Pancreas (tissue), 10 donors: ENCODE measurements at regions not wholly inside any gene's neighbourhood (a gene's known extent, or its start where the extent isn't known, plus 50 kb on each side); places are given as distances from the start of the nearest gene placed in this dataset.

Experiments
- ATAC-seq, 4 donors: fragments of 200-7000 bp; cut with Tn5 transposase; one replicate each; pipeline versions ENCODE4 v1.8.0 to v1.9.1; 2020; ENCODE audit warnings: mild to moderate bottlenecking in 4 of 4, moderate library complexity in 4 of 4
- DNase-seq, 6 donors: peaks; one replicate each; pipeline ENCODE4 v3.0.0-alpha.2; 2020
- FAIRE-seq: peaks from 2 replicates; lab custom pipeline; 2012; peaks lifted over from hg19 to GRCh38; lab: Jason Lieb, UNC
- H3K27ac ChIP-seq, 4 donors: fragments of 200-600 bp; sonication (generic); 1 replicate in 3 of 4; 2 replicates in 1 of 4; pipeline versions ENCODE4 v1.5.0 to v1.8.0; 2020
- H3K27me3 ChIP-seq, 4 donors: fragments of 200-600 bp; one replicate each; pipeline ENCODE4 v1.8.0; 2021
- H3K36me3 ChIP-seq, 3 donors: fragments of 200-600 bp; sonication (generic) in 1 of 3; one replicate each; pipeline versions ENCODE4 v1.5.0 to v1.8.0; 2020 to 2021
- H3K4me1 ChIP-seq, 3 donors: fragments of 200-600 bp; one replicate each; pipeline ENCODE4 v1.8.0; 2021
- H3K4me3 ChIP-seq, 4 donors: fragments of 200-600 bp; sonication (generic) in 2 of 4; one replicate each; pipeline versions ENCODE4 v1.5.0 to v1.8.0; 2020 to 2021
- H3K9me3 ChIP-seq, 4 donors: fragments of 200-600 bp; one replicate each; pipeline ENCODE4 v1.8.0; 2021
- WGBS, 2 donors: extraction: QIAGEN DNeasy Blood & Tissue Kit; methylation state at CpG; one replicate each; pipeline ENCODE4 v1.1.7; 2013; 5-methylcytosine and 5-hydroxymethylcytosine counted together
- intact Hi-C, 3 donors: fragments of 100-400 bp; cut with DNase I; formaldehyde crosslinking; loops; one replicate each; pipeline versions ENCODE4 v1.11.1 to v1.14.2; 2022
- TF ChIP-seq, protein P1 (sequence below), 4 donors: fragments of 200-600 bp; sonication (generic) in 3 of 4; IDR thresholded peaks; one replicate each; pipeline versions ENCODE4 v1.5.0 to v1.8.0; 2021; ENCODE audit warnings: antibody characterized with exemption in 4 of 4
- donor health status: healthy with polysubstance abuse.
- donor health status: DM: no; HTN: no; CAD: no; lungs with moderate emphysema.
- donor health status: DM: no; HTN: no; CAD: no.
- donor health status: control.
- donor health status: control.
- donor health status: Bipolar disorder and iron deficiency.
- donor health status: DM: yes; HTN: yes; CAD: no.
- donor health status: DM: no; HTN: no; CAD: no.
- donor health status: DM: no; HTN: no; CAD: no.
- donor health status: DM: yes; HTN: yes; CAD: no.

DNA sequence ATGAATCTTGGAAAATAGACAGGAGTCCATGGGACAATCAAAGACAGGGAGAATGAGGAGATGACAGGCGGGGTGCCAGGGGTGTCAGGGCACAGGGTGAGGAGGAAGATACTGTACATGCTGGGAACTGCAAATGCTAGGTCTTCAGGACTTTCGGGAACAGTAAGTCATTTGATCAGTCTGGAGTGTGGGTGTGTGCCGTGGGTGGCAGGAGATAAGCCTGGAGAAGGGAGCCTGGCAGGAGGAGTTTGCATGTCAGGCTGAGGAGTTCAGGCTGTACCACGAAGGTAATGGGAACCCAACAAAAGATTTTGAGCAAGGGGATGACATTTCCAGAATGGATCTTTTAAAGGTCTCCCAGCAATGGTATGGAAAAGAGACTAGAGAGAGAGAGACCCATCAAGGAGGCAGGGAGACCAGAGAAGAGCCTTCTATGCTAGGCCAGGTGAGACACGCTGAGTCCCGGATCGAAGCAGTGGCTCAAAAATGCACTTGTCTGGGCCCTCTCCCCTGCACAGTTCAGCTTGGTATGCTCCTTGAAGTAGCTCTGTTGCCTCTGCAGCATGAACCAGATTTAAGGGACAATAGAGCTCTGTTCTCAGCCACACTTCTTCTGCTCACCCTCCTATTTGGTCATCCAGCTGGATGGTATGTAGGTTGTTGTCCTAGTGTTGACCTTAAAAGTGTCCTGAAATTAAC lies 77.0 kb upstream of the FER start:
- DNase-seq (no peak), FAIRE-seq (no peak), ATAC-seq (peak in 3 of 4 donors; percentile 32 to 62 (median 55))
- no peaks in the 10 kb centered on the region for H3K9me3 ChIP-seq
- H3K4me3 ChIP-seq = no peak overlapping the region
- TF ChIP-seq, protein P1, sequence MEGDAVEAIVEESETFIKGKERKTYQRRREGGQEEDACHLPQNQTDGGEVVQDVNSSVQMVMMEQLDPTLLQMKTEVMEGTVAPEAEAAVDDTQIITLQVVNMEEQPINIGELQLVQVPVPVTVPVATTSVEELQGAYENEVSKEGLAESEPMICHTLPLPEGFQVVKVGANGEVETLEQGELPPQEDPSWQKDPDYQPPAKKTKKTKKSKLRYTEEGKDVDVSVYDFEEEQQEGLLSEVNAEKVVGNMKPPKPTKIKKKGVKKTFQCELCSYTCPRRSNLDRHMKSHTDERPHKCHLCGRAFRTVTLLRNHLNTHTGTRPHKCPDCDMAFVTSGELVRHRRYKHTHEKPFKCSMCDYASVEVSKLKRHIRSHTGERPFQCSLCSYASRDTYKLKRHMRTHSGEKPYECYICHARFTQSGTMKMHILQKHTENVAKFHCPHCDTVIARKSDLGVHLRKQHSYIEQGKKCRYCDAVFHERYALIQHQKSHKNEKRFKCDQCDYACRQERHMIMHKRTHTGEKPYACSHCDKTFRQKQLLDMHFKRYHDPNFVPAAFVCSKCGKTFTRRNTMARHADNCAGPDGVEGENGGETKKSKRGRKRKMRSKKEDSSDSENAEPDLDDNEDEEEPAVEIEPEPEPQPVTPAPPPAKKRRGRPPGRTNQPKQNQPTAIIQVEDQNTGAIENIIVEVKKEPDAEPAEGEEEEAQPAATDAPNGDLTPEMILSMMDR (IDR thresholded peaks at IDR 0.05) = no peak
- H3K36me3 ChIP-seq = no peaks in the 10 kb centered on the region
- 27 to 31% methylated on average over 7 of the region's 7 CpGs for WGBS, 2 donors
- intact Hi-C loops = no loop called here
- H3K27me3 ChIP-seq = no peaks in the 10 kb centered on the region
- no peaks in the 10 kb centered on the region for H3K4me1 ChIP-seq
- no peak overlapping the region for H3K27ac ChIP-seq

DNA sequence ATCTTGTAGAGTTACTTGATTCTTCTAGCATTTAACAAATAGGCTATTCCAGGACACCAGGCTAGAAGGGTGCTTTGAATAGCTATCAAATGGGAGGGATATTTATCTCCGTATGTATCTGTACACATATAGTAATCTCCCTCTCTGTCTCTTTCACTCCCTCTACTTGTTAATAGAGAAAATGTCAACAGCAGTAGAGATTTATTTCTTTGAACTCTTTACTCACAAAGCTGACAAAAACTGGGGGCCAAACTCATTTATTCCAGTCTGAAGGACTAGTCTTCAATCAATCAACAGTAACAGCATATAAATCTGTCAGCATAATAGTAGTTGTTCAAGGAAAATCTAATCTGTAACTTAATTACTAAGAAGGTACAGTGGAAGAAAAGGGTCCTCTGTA lies 78.2 kb upstream of the FER start:
- no peak overlapping the region for H3K27ac ChIP-seq
- no peaks in the 10 kb centered on the region for H3K9me3 ChIP-seq
- intact Hi-C loops = no loop called here
- no peaks in the 10 kb centered on the region for H3K27me3 ChIP-seq
- no peaks in the 10 kb centered on the region for H3K36me3 ChIP-seq
- no peak for DNase-seq
- no peak overlapping the region for H3K4me3 ChIP-seq
- FAIRE-seq = no peak
- no peak for ATAC-seq
- TF ChIP-seq, protein P1 (IDR thresholded peaks at IDR 0.05) = no peak
- WGBS, 2 donors = 82 to 91% methylated on average over 1 of the region's 1 CpG
- H3K4me1 ChIP-seq = no peaks in the 10 kb centered on the region

DNA sequence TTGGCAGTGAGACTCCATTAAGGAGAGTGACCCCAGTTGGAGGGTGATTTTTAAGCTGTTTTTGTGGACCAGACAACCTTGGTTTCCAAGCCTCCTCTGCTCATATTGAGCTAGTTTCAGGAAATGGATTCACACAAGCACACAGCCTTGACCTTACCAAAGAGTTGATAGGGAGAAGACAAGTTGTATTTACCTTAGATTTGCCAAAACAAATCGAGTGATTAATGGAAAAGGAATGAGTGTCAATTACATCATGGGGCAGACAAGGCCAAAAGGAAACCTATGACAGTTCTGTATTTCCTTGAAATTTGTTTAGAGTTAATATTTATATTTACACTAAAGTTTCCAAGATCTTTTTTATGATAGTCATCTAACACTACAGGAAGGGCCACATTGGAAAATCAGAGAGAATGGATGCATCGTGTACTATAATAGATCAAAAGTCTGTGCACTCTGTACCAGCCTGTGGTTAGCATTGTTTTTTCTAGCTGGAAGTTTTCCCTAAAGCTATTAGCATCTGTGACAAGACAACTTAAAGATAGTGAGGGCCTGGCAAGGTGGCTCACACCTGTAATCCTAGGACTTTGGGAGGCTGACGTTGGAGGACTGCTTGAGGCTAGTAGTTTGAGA lies 86.0 kb upstream of the FER start:
- intact Hi-C loops = no loop called here
- Histone ChIP-seq H3K4me3 (no peak overlapping the region), H3K27me3 (no peaks in the 10 kb centered on the region), H3K9me3 (no peaks in the 10 kb centered on the region), H3K36me3 (no peaks in the 10 kb centered on the region), H3K27ac (peak overlapping the region in 2 of 4 donors; percentile 17 to 18), H3K4me1 (peaks cover 0 to 3% (median 0%) of the 10 kb centered on the region in 3 donors)
- TF ChIP-seq, protein P1 (IDR thresholded peaks at IDR 0.05) = no peak
- FAIRE-seq (no peak), ATAC-seq (peak in 3 of 4 donors; percentile 69 to 83 (median 82)), DNase-seq (no peak)
- WGBS, 2 donors = 49 to 52% methylated on average over 3 of the region's 3 CpGs

DNA sequence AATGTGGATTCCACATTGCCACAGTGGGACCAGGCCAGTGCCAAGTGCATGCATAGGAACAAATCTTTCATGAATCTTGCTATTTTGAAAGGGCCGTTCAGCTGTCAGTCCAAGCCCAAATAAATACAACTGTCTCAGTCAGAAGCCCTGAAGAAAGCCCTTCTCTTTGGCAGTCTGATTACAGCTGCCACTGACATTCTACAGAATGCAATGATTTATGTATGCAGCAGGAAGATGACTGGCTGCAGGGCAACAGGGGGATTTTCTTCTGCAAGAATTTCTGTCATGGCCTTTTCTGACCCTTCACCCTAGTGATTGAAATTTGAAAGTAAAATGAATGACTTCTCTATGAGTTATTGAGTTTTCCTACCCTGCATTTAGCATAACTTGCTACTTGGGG lies 86.7 kb upstream of the FER start:
- ATAC-seq (peak in 1 of 4 donors; percentile 8), DNase-seq (no peak), FAIRE-seq (no peak)
- intact Hi-C loops = no loop called here
- 57 to 58% methylated on average over 1 of the region's 1 CpG for WGBS, 2 donors
- Histone ChIP-seq H3K36me3 (no peaks in the 10 kb centered on the region), H3K27me3 (no peaks in the 10 kb centered on the region), H3K27ac (peak overlapping the region in 1 of 4 donors; percentile 18), H3K4me1 (peaks cover 0 to 3% (median 0%) of the 10 kb centered on the region in 3 donors), H3K9me3 (no peaks in the 10 kb centered on the region), H3K4me3 (no peak overlapping the region)
- TF ChIP-seq, protein P1 (IDR thresholded peaks at IDR 0.05) = no peak

DNA sequence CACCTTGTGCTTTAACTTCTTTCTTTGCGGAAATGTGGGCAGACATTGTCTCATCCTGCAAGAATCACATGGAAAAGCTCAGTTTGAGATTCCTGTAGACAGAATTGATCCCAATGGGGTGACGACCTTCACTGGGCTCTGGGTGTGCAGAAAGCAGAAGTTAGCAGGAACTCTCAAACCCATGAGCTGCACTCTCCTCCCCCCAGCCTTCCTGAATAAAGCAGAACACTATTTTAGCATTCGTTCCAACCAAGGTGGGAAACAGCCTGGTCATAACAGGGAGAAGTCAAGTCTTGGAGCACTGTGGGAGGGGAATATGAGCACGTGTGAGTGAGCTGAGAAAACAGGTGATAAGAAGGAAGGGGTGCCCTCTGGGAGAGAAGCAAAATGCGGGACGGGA lies 87.4 kb upstream of the FER start:
- 73 to 81% methylated on average over 6 of the region's 6 CpGs for WGBS, 2 donors
- Histone ChIP-seq H3K4me3 (no peak overlapping the region), H3K9me3 (no peaks in the 10 kb centered on the region), H3K27me3 (no peaks in the 10 kb centered on the region), H3K27ac (no peak overlapping the region), H3K4me1 (peaks cover 0 to 3% (median 0%) of the 10 kb centered on the region in 3 donors), H3K36me3 (no peaks in the 10 kb centered on the region)
- DNase-seq (no peak), FAIRE-seq (no peak), ATAC-seq (no peak)
- TF ChIP-seq, protein P1 (IDR thresholded peaks at IDR 0.05) = no peak
- intact Hi-C loops = no loop called here
